CD14-positive monocyte (primary cell): ENCODE measurements at regions not wholly inside any gene's neighbourhood (a gene's known extent, or its start where the extent isn't known, plus 50 kb on each side); places are given as distances from the start of the nearest gene placed in this dataset.
"Not testable (repeated sequence)": the region's sequence is repeated elsewhere in the genome, so short reads cannot be mapped to it uniquely, and the experiment has no call there.

Experiments
- DNase-seq, 3 donors: peaks; one replicate each; pipeline ENCODE4 v3.0.0-alpha.2; 2011 to 2022
- H2AFZ ChIP-seq: 2 replicates; pipeline ENCODE4 v1.6.0; 2012; ENCODE audit warnings: mild to moderate bottlenecking, low read depth, low read length, inconsistent platforms; ENCODE audit not compliant: insufficient read depth, poor library complexity, severe bottlenecking
- H3K27ac ChIP-seq, 2 donors: 1 replicate in 1 of 2; 2 replicates in 1 of 2; pipeline ENCODE4 v1.5.1; 2012 to 2013; ENCODE audit warnings: low read length in 2 of 2, control low read depth in 1 of 2, inconsistent platforms in 1 of 2, low read depth in 1 of 2, mild to moderate bottlenecking in 1 of 2
- H3K27me3 ChIP-seq, 2 donors: one replicate each; pipeline versions ENCODE4 v1.6.0 to v1.6.1; 2011 to 2013; ENCODE audit warnings: low read length in 2 of 2; ENCODE audit not compliant: control insufficient read depth in 2 of 2, insufficient read depth in 2 of 2
- H3K36me3 ChIP-seq, 2 donors: replicated peaks in 1 of 2; 1 replicate in 1 of 2; 2 replicates in 1 of 2; pipeline versions ENCODE4 v1.5.1 to v1.6.1; 2012 to 2013; ENCODE audit warnings: low read length in 2 of 2, control low read depth in 1 of 2, inconsistent platforms in 1 of 2, mild to moderate bottlenecking in 1 of 2; ENCODE audit not compliant: insufficient read depth in 2 of 2, control insufficient read depth in 1 of 2
- H3K4me1 ChIP-seq, 2 donors: 1 replicate in 1 of 2; 2 replicates in 1 of 2; pipeline versions ENCODE4 v1.5.1 to v1.6.1; 2012 to 2013; ENCODE audit warnings: low read length in 2 of 2, control low read depth in 1 of 2, inconsistent platforms in 1 of 2, mild to moderate bottlenecking in 1 of 2, moderate library complexity in 1 of 2; ENCODE audit not compliant: insufficient read depth in 2 of 2, control insufficient read depth in 1 of 2
- H3K4me2 ChIP-seq: replicated peaks from 2 replicates; pipeline ENCODE3; 2012; ENCODE audit warnings: low read length, moderate library complexity, mild to moderate bottlenecking; ENCODE audit not compliant: poor library complexity, severe bottlenecking; ENCODE audit errors: extremely low read depth
- H3K4me3 ChIP-seq, 3 experiments: fragments of 200-600 bp in 1 of 3; sonication (generic) in 1 of 3; replicated peaks in 1 of 3; 1 replicate in 2 of 3; 2 replicates in 1 of 3; pipeline ENCODE4 v1.5.1; 2011 to 2013; ENCODE audit warnings: low read length in 3 of 3, mild to moderate bottlenecking in 3 of 3, control low read depth in 2 of 3, low read depth in 2 of 3, inconsistent platforms in 1 of 3, moderate library complexity in 1 of 3
- H3K79me2 ChIP-seq: 2 replicates; pipeline ENCODE4 v1.6.0; 2012; ENCODE audit warnings: mild to moderate bottlenecking, control low read depth, inconsistent platforms, low read length, moderate library complexity; ENCODE audit not compliant: insufficient read depth
- H3K9ac ChIP-seq: 2 replicates; pipeline ENCODE4 v1.6.0; 2017; ENCODE audit warnings: low read length, mild to moderate bottlenecking; ENCODE audit not compliant: insufficient read depth, poor library complexity, severe bottlenecking
- H3K9me3 ChIP-seq, 2 donors: replicated peaks in 1 of 2; 1 replicate in 1 of 2; 2 replicates in 1 of 2; pipeline versions ENCODE4 v1.5.1 to v1.6.1; 2012 to 2013; ENCODE audit warnings: low read length in 2 of 2, control low read depth in 1 of 2; ENCODE audit not compliant: control insufficient read depth in 1 of 2, insufficient read depth in 1 of 2
- H4K20me1 ChIP-seq: 2 replicates; pipeline ENCODE4 v1.6.0; 2012; ENCODE audit warnings: mild to moderate bottlenecking, low read length, control low read depth, moderate library complexity; ENCODE audit not compliant: insufficient read depth
- H3K27ac Mint-ChIP-seq, 7 donors: one replicate each; pipeline ENCODE4 v1.8.0; 2020; ENCODE audit warnings: mild to moderate bottlenecking in 7 of 7, mixed read lengths in 7 of 7, moderate library complexity in 6 of 7, inconsistent platforms in 2 of 7
- H3K27me3 Mint-ChIP-seq, 3 donors: one replicate each; pipeline ENCODE4 v1.8.0; 2021 to 2022; ENCODE audit warnings: low read depth in 3 of 3, mild to moderate bottlenecking in 3 of 3, mixed read lengths in 3 of 3, moderate library complexity in 3 of 3, inconsistent platforms in 1 of 3
- H3K36me3 Mint-ChIP-seq, 2 donors: one replicate each; pipeline ENCODE4 v1.8.0; 2020; ENCODE audit warnings: mixed read lengths in 2 of 2, inconsistent platforms in 1 of 2, mild to moderate bottlenecking in 1 of 2
- H3K4me1 Mint-ChIP-seq: one replicate; pipeline ENCODE4 v1.8.0; 2020; ENCODE audit warnings: mild to moderate bottlenecking, mixed read lengths
- H3K4me3 Mint-ChIP-seq, 2 donors: one replicate each; pipeline ENCODE4 v1.8.0; 2020; ENCODE audit warnings: mild to moderate bottlenecking in 2 of 2, mixed read lengths in 2 of 2, moderate library complexity in 1 of 2
- H3K9me3 Mint-ChIP-seq, 7 donors: one replicate each; pipeline ENCODE4 v1.8.0; 2020 to 2022; ENCODE audit warnings: mixed read lengths in 7 of 7, mild to moderate bottlenecking in 6 of 7, moderate library complexity in 6 of 7, inconsistent platforms in 2 of 7
- WGBS: methylation state at CpG from one replicate; pipeline ENCODE4 v1.1.5; 2013; ENCODE audit warnings: missing lambda C conversion rate; ENCODE audit not compliant: insufficient coverage; 5-methylcytosine and 5-hydroxymethylcytosine counted together
- intact Hi-C, 2 donors: fragments of 100-400 bp; cut with micrococcal nuclease; formaldehyde crosslinking; loops; one replicate each; pipeline versions ENCODE4 v1.15.0 to v1.15.1; 2023
- TF ChIP-seq, protein P1 (sequence below): fragments of 200-600 bp; IDR thresholded peaks from one replicate; pipeline ENCODE4 v1.8.0; 2022; ENCODE audit warnings: antibody characterized with exemption, mild to moderate bottlenecking

DNA sequence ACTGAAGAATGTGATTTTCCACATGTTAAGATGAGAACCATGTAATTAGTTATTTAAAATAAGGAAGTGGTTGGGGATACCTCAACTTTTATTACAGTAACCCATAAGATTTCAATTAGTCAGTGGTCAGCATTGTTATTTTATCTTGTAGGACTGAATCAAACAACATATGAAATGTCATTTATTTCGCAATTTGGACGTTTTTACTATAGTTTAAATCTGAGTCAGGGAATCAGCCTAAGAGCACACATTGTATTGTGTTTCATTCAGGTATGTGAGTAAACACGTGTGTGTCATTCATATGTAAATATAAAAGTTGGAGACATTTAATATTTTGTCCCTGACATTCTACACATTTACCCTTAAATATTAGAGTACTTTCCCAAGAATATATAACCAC, 1418.7 kb downstream of the GRIK2 start:
- no peak for DNase-seq
- intact Hi-C loops, result no loop called here
- TF ChIP-seq, protein P1, sequence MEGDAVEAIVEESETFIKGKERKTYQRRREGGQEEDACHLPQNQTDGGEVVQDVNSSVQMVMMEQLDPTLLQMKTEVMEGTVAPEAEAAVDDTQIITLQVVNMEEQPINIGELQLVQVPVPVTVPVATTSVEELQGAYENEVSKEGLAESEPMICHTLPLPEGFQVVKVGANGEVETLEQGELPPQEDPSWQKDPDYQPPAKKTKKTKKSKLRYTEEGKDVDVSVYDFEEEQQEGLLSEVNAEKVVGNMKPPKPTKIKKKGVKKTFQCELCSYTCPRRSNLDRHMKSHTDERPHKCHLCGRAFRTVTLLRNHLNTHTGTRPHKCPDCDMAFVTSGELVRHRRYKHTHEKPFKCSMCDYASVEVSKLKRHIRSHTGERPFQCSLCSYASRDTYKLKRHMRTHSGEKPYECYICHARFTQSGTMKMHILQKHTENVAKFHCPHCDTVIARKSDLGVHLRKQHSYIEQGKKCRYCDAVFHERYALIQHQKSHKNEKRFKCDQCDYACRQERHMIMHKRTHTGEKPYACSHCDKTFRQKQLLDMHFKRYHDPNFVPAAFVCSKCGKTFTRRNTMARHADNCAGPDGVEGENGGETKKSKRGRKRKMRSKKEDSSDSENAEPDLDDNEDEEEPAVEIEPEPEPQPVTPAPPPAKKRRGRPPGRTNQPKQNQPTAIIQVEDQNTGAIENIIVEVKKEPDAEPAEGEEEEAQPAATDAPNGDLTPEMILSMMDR, result no peak
- H3K36me3 Mint-ChIP-seq, result no peaks in the 10 kb centered on the region
- peaks cover 0 to 1% (median 0%) of the 10 kb centered on the region in 3 donors for H3K27me3 Mint-ChIP-seq
- WGBS, result no CpG with 5 or more reads among the region's 3 CpGs
- no peaks in the 10 kb centered on the region for H3K4me1 Mint-ChIP-seq
- Histone ChIP-seq H3K9me3 (peaks cover 4 to 7% of the 10 kb centered on the region in 2 donors), H3K4me1 (no peaks in the 10 kb centered on the region), H3K9ac (no peak overlapping the region), H2AFZ (no peak overlapping the region), H3K4me3 (no peak overlapping the region), H3K27ac (no peak overlapping the region), H4K20me1 (no peaks in the 10 kb centered on the region), H3K36me3 (no peaks in the 10 kb centered on the region), H3K79me2 (no peaks in the 10 kb centered on the region), H3K27me3 (no peaks in the 10 kb centered on the region), H3K4me2 (no peak overlapping the region)
- no peak overlapping the region for H3K4me3 Mint-ChIP-seq
- peaks cover 0 to 7% (median 2%) of the 10 kb centered on the region in 7 donors for H3K9me3 Mint-ChIP-seq
- H3K27ac Mint-ChIP-seq, result no peak overlapping the region

DNA sequence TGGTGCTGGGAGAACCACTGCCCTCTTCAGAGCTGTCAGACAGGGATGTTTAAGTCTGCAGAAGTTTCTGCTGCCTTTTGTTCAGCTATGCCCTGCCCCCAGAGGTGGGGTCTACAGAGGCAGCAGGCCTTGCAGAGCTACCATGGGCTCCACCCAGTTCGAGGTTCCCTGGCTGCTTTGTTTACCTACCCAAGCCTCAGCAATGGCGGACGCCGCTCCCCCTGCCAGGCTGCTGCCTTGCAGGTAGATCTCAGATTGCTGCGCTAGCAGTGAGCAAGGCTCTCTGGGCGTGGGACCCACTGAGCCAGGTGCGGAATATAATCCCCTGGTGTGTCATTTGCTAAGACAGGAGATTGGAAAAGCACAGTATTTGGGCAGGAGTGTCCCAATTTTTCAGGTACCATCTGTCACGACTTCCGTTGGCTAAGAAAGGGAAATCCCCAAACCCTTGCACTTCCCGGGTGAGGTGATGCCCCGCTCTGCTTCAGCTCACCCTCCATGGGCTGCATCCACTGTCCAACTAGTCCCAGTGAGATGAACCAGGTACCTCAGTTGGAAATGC, 1415.5 kb downstream of the GRIK2 start:
- H3K27me3 ChIP-seq, H3K27ac Mint-ChIP-seq, H4K20me1 ChIP-seq, H2AFZ ChIP-seq, H3K36me3 ChIP-seq, intact Hi-C loops, H3K36me3 Mint-ChIP-seq, H3K4me2 ChIP-seq, H3K4me3 ChIP-seq, H3K79me2 ChIP-seq, H3K4me1 ChIP-seq, H3K9ac ChIP-seq, H3K4me3 Mint-ChIP-seq, H3K4me1 Mint-ChIP-seq, H3K27me3 Mint-ChIP-seq, H3K27ac ChIP-seq, DNase-seq, H3K9me3 ChIP-seq: not testable (repeated sequence)
- 95% methylated on average over 8 of the region's 11 CpGs for WGBS
- peaks cover 0 to 13% (median 4%) of the 10 kb centered on the region in 7 donors for H3K9me3 Mint-ChIP-seq
